H1 (cell line): ENCODE measurements at regions not wholly inside any gene's neighbourhood (a gene's known extent, or its start where the extent isn't known, plus 50 kb on each side); places are given as distances from the start of the nearest gene placed in this dataset.

ENCODE experiments used
- CTCF ChIA-PET: fragments of 300-600 bp; sonication (Branson Sonifier 250); formaldehyde crosslinking; loops from one replicate; lab custom pipeline; 2021; ENCODE audit not compliant: partially characterized antibody; lab: Charles Lee
- POLR2A ChIA-PET: fragments of 300-600 bp; sonication (Branson Sonifier 250); formaldehyde crosslinking; loops from one replicate; lab custom pipeline; 2021; ENCODE audit warnings: inconsistent platforms; ENCODE audit not compliant: partially characterized antibody; lab: Charles Lee
- DNase-seq, 2 experiments: peaks; one replicate each; pipeline versions ENCODE4 v3.0.0 to v3.0.0-alpha.2; 2010 to 2022; ENCODE audit warnings: low spot score in 2 of 2, low read depth in 1 of 2, mixed read lengths in 1 of 2
- FAIRE-seq: peaks from 2 replicates; lab custom pipeline; 2011; peaks lifted over from hg19 to GRCh38; lab: Jason Lieb, UNC
- H2AFZ ChIP-seq: 2 replicates; pipeline ENCODE4 v1.8.1; 2012; ENCODE audit warnings: low read length, inconsistent platforms
- H2AK5ac ChIP-seq: 2 replicates; pipeline ENCODE4 v1.6.1; 2013; ENCODE audit warnings: low read depth, low read length
- H2BK120ac ChIP-seq: replicated peaks from 2 replicates; pipeline ENCODE3; 2013; ENCODE audit warnings: low read depth, low read length, inconsistent platforms
- H2BK12ac ChIP-seq: 2 replicates; pipeline ENCODE4 v1.6.1; 2013; ENCODE audit warnings: low read depth, low read length
- H2BK15ac ChIP-seq: 2 replicates; pipeline ENCODE4 v1.6.1; 2013; ENCODE audit warnings: low read length
- H2BK20ac ChIP-seq: 2 replicates; pipeline ENCODE4 v1.6.1; 2013; ENCODE audit warnings: low read length
- H2BK5ac ChIP-seq: 2 replicates; pipeline ENCODE4 v1.6.1; 2013; ENCODE audit warnings: low read depth, low read length
- H3K14ac ChIP-seq: 2 replicates; pipeline ENCODE4 v1.6.1; 2013; ENCODE audit warnings: inconsistent platforms; ENCODE audit not compliant: insufficient read length
- H3K18ac ChIP-seq: 2 replicates; pipeline ENCODE4 v1.6.1; 2013; ENCODE audit warnings: low read length; ENCODE audit errors: extremely low read depth
- H3K23ac ChIP-seq: 2 replicates; pipeline ENCODE4 v1.6.1; 2013; ENCODE audit warnings: inconsistent platforms; ENCODE audit not compliant: insufficient read length
- H3K23me2 ChIP-seq: 2 replicates; pipeline ENCODE4 v1.6.1; 2013; ENCODE audit warnings: low read depth, low read length
- H3K27ac ChIP-seq: 2 replicates; pipeline ENCODE4 v1.6.1; 2011; ENCODE audit warnings: low read depth, low read length, inconsistent platforms
- H3K27me3 ChIP-seq, 4 experiments: replicated peaks in 1 of 4; 1 replicate in 1 of 4; 2 replicates in 3 of 4; pipeline versions ENCODE4 v1.6.1 to v1.8.1; 2011 to 2013; ENCODE audit warnings: low read length in 3 of 4, mild to moderate bottlenecking in 3 of 4, inconsistent platforms in 2 of 4, mixed read lengths in 2 of 4, moderate library complexity in 1 of 4; ENCODE audit not compliant: control insufficient read depth in 3 of 4, insufficient read depth in 3 of 4; ENCODE audit errors: extremely low read depth in 1 of 4
- H3K36me3 ChIP-seq, 4 experiments: 2 replicates each; pipeline versions ENCODE4 v1.6.1 to v1.8.1; 2011 to 2013; ENCODE audit warnings: mild to moderate bottlenecking in 4 of 4, low read length in 3 of 4, moderate library complexity in 2 of 4, control low read depth in 1 of 4, inconsistent platforms in 1 of 4; ENCODE audit not compliant: insufficient read depth in 4 of 4, control insufficient read depth in 2 of 4
- H3K4ac ChIP-seq: replicated peaks from 2 replicates; pipeline ENCODE3; 2013; ENCODE audit warnings: low read length, low read depth, mixed read lengths, inconsistent platforms; ENCODE audit not compliant: insufficient read length
- H3K4me1 ChIP-seq, 4 experiments: replicated peaks in 1 of 4; 1 replicate in 1 of 4; 2 replicates in 3 of 4; pipeline versions ENCODE4 v1.6.1 to v1.8.1; 2011 to 2013; ENCODE audit warnings: low read length in 3 of 4, inconsistent platforms in 2 of 4, mixed read lengths in 1 of 4; ENCODE audit not compliant: insufficient read depth in 4 of 4, control insufficient read depth in 3 of 4
- H3K4me2 ChIP-seq, 2 experiments: 2 replicates each; pipeline versions ENCODE4 v1.6.1 to v1.8.1; 2011 to 2013; ENCODE audit warnings: low read depth in 2 of 2, low read length in 2 of 2, control low read depth in 1 of 2, inconsistent platforms in 1 of 2, mild to moderate bottlenecking in 1 of 2; ENCODE audit not compliant: insufficient read depth in 1 of 2
- H3K4me3 ChIP-seq, 4 experiments: fragments of 200-600, 300-600 bp in 1 of 4; sonication (generic), shearing (Covaris generic), sonication (Bioruptor Twin) in 1 of 4; 2 replicates each; pipeline versions ENCODE4 v1.5.1 to v1.8.1; 2011 to 2016; ENCODE audit warnings: low read length in 4 of 4, low read depth in 3 of 4, control low read depth in 2 of 4, inconsistent platforms in 2 of 4, mild to moderate bottlenecking in 2 of 4, mixed read lengths in 1 of 4, moderate library complexity in 1 of 4; ENCODE audit not compliant: insufficient read depth in 2 of 4; ENCODE audit errors: extremely low read depth in 1 of 4
- H3K56ac ChIP-seq: replicated peaks from 2 replicates; pipeline ENCODE3; 2013; ENCODE audit warnings: low read depth, mild to moderate bottlenecking, mixed read lengths, low read length, inconsistent platforms; ENCODE audit not compliant: insufficient read length
- H3K79me1 ChIP-seq: 2 replicates; pipeline ENCODE4 v1.6.1; 2013; ENCODE audit warnings: low read depth, low read length, control low read depth
- H3K79me2 ChIP-seq, 2 experiments: 2 replicates each; pipeline versions ENCODE4 v1.6.1 to v1.8.1; 2012 to 2013; ENCODE audit warnings: low read length in 2 of 2, mild to moderate bottlenecking in 2 of 2, inconsistent platforms in 1 of 2; ENCODE audit not compliant: insufficient read depth in 2 of 2, control insufficient read depth in 1 of 2
- H3K9ac ChIP-seq, 4 experiments: replicated peaks in 1 of 4; 1 replicate in 1 of 4; 2 replicates in 3 of 4; pipeline versions ENCODE4 v1.6.1 to v1.8.1; 2011 to 2013; ENCODE audit warnings: low read depth in 3 of 4, low read length in 3 of 4, control low read depth in 2 of 4, mild to moderate bottlenecking in 2 of 4, moderate library complexity in 2 of 4, inconsistent platforms in 1 of 4; ENCODE audit errors: extremely low read depth in 1 of 4
- H3K9me3 ChIP-seq, 2 experiments: 2 replicates each; pipeline versions ENCODE4 v1.6.1 to v1.8.1; 2012 to 2013; ENCODE audit warnings: mild to moderate bottlenecking in 2 of 2, moderate library complexity in 2 of 2, control low read depth in 1 of 2, inconsistent platforms in 1 of 2, low read depth in 1 of 2, low read length in 1 of 2, mixed read lengths in 1 of 2; ENCODE audit not compliant: insufficient read depth in 2 of 2
- H4K20me1 ChIP-seq, 2 experiments: replicated peaks in 1 of 2; 2 replicates each; pipeline versions ENCODE3 to v1.8.1; 2011 to 2013; ENCODE audit warnings: inconsistent platforms in 2 of 2, low read length in 2 of 2, mild to moderate bottlenecking in 1 of 2; ENCODE audit not compliant: insufficient read depth in 2 of 2, control insufficient read depth in 1 of 2
- H4K5ac ChIP-seq: 2 replicates; pipeline ENCODE4 v1.6.1; 2013; ENCODE audit warnings: low read length, low read depth, mixed read lengths, inconsistent platforms; ENCODE audit not compliant: insufficient read length
- H4K8ac ChIP-seq: 2 replicates; pipeline ENCODE4 v1.8.0; 2013; ENCODE audit warnings: mild to moderate bottlenecking, moderate library complexity, low read length, inconsistent platforms; ENCODE audit not compliant: insufficient read depth; ENCODE audit errors: extremely low read depth
- H4K91ac ChIP-seq: replicated peaks from 2 replicates; pipeline ENCODE3; 2013; ENCODE audit warnings: low read length, mixed read lengths, inconsistent platforms; ENCODE audit not compliant: insufficient read length
- CREB1 ChIP-seq: IDR thresholded peaks from 2 replicates; pipeline ENCODE4 v1.6.1; 2012; ENCODE audit warnings: inconsistent platforms
- FOSL1 ChIP-seq: IDR thresholded peaks from 2 replicates; pipeline ENCODE4 v1.6.1; 2011; ENCODE audit warnings: mild to moderate bottlenecking, low read depth, low read length, moderate library complexity; ENCODE audit not compliant: insufficient read depth
- HDAC6 ChIP-seq: IDR thresholded peaks from one replicate; pipeline ENCODE4 v1.7.1; 2012; ENCODE audit warnings: low read depth, mild to moderate bottlenecking, inconsistent platforms, low read length, moderate library complexity
- POLR2AphosphoS5 ChIP-seq: IDR thresholded peaks from 2 replicates; pipeline ENCODE4 v1.6.1; 2011; ENCODE audit warnings: low read depth, low read length
- POU5F1 ChIP-seq: IDR thresholded peaks from 2 replicates; pipeline ENCODE4 v1.6.1; 2011; ENCODE audit warnings: low read depth, mild to moderate bottlenecking, low read length, moderate library complexity
- TEAD4 ChIP-seq: IDR thresholded peaks from 2 replicates; pipeline ENCODE4 v1.6.1; 2012; ENCODE audit warnings: low read depth, low read length, inconsistent platforms, mixed read lengths
- WGBS, 2 experiments: shearing (Covaris generic) in 1 of 2; methylation state at CpG; one replicate each; pipeline versions ENCODE4 v1.1.6 to v1.1.7; 2013 to 2015; ENCODE audit warnings: low lambda C conversion rate in 2 of 2, mixed read lengths in 2 of 2, inconsistent platforms in 1 of 2, low coverage in 1 of 2, missing lambda C conversion rate in 1 of 2; ENCODE audit not compliant: insufficient replicate concordance in 2 of 2, insufficient coverage in 1 of 2, insufficient read length in 1 of 2; ENCODE audit errors: extremely low coverage in 1 of 2, missing lambda C conversion rate in 1 of 2; 5-methylcytosine and 5-hydroxymethylcytosine counted together

DNA sequence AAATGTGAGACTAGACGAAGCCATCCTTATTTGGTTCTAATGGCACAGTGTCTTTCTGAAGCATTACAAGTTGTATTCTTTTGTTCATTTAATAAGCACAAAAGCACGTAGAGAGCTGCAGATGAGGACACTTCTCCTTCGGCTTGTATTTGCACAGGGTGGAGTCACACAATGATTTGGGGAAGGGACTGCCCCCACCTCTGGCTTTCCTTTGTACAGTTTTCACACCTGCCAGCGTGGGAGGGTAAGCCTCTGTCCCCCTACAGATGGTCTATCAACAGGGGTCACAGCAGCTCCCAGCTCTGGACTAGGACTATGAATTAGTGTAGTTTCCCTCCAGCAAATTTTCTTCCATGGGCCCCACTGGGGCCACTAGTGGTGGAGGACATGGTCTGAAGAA is 108.2 kb upstream of the KLHL14 start (continued):
- no peak for TF ChIP-seq POLR2AphosphoS5

DNA sequence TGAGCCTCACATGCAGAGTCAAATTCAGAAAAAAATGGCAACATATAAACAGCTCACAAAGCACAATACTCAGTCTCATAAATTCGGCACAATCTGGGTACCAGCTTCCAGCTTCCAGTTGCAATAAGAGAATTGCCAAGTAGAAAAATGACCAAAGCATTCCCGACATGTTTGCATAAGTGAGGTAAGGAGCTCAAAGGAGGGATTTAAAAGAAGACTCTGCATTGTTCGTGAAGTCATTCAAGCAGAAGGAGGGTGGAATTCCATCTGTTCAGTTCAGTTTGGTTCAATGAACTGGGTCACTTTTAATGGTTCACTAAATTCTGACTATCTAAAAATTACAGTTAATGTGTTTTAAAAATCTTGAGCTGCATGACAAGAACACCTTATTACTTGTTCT is 106.7 kb upstream of the KLHL14 start:
- peaks cover 0 to 2% (median 0%) of the 10 kb centered on the region in 4 experiments; a peak in 1 of 7 replicates for H3K4me1 ChIP-seq
- no peak overlapping the region for H3K27ac ChIP-seq
- no peak overlapping the region for H3K23ac ChIP-seq
- no peak overlapping the region for H2BK5ac ChIP-seq
- no peaks in the 10 kb centered on the region for H3K23me2 ChIP-seq
- no peaks in the 10 kb centered on the region for H3K9me3 ChIP-seq
- no peak overlapping the region for H2BK15ac ChIP-seq
- no peaks in the 10 kb centered on the region for H4K20me1 ChIP-seq
- DNase-seq (no peak), FAIRE-seq (no peak)
- no peak overlapping the region for H3K9ac ChIP-seq
- TF ChIP-seq CREB1 (no peak), POU5F1 (no peak), HDAC6 (no peak), TEAD4 (peak; percentile 48; the same call in 1 of the 2 replicates), FOSL1 (no peak)
- no peak overlapping the region for H4K8ac ChIP-seq
- ChIA-PET CTCF (interaction anchor here (0.6 to 2.4 kb wide), 7 partner anchors 11 to 869 kb away, joined by 3 to 12 read pairs (median 5); no protein-coding TSS in a partner anchor), POLR2A (no interaction called here)
- no peak overlapping the region for H2AK5ac ChIP-seq
- H2AFZ ChIP-seq, result no peak overlapping the region
- no peak overlapping the region for H3K14ac ChIP-seq
- no peaks in the 10 kb centered on the region for H3K79me2 ChIP-seq
- no peaks in the 10 kb centered on the region for H3K27me3 ChIP-seq
- H3K4me3 ChIP-seq, result no peak overlapping the region
- no peaks in the 10 kb centered on the region for H3K36me3 ChIP-seq
- no peak overlapping the region for H3K18ac ChIP-seq
- no peak overlapping the region for H4K91ac ChIP-seq
- no peak overlapping the region for H2BK20ac ChIP-seq
- no peaks in the 10 kb centered on the region for H3K79me1 ChIP-seq
- H4K5ac ChIP-seq, result no peak overlapping the region
- WGBS, 2 experiments, result 59% methylated on average over 3 of the region's 3 CpGs; no CpG with 5 or more reads in 1 of the 2 experiments
- H3K4me2 ChIP-seq, result no peak overlapping the region
- no peak overlapping the region for H2BK12ac ChIP-seq
- H3K56ac ChIP-seq, result no peak overlapping the region
- H2BK120ac ChIP-seq, result no peak overlapping the region
- H3K4ac ChIP-seq, result no peak overlapping the region
